A549 (cell line): ENCODE measurements at regions not wholly inside any gene's neighbourhood (a gene's known extent, or its start where the extent isn't known, plus 50 kb on each side); places are given as distances from the start of the nearest gene placed in this dataset.

Experiments used
- ATAC-seq, 2 experiments: fragments of 200-7000 bp in 1 of 2; fragments of >200 bp in 1 of 2; cut with Nextera tagmentation in 1 of 2; cut with Tn5 transposase in 1 of 2; 3 replicates each; pipeline versions ENCODE4 v1.8.0 to v1.9.1; 2018 to 2020; ENCODE audit warnings: mild to moderate bottlenecking in 1 of 2, moderate library complexity in 1 of 2
- CTCF ChIA-PET: fragments of 300-600 bp; sonication (Branson Sonifier 250); formaldehyde crosslinking; extraction: SDS; loops from one replicate; lab custom pipeline; 2021; ENCODE audit warnings: antibody characterized with exemption, inconsistent platforms; lab: Yijun Ruan, JAX
- POLR2A ChIA-PET: fragments of 350-600 bp; formaldehyde crosslinking; extraction: SDS; loops from one replicate; lab custom pipeline; 2021; ENCODE audit warnings: antibody characterized with exemption, inconsistent platforms; lab: Yijun Ruan, JAX
- DNase-seq, 2 experiments: peaks; one replicate each; pipeline versions ENCODE4 v3.0.0 to v3.0.0-alpha.2; 2011 to 2016; ENCODE audit warnings: low read depth in 1 of 2, low spot score in 1 of 2
- FAIRE-seq: peaks from 2 replicates; lab custom pipeline; 2011; peaks lifted over from hg19 to GRCh38; lab: Jason Lieb, UNC
- H3K27ac ChIP-seq, 2 experiments: fragments of >200 bp; sonication (Bioruptor Twin); formaldehyde crosslinking; 3 replicates each; pipeline ENCODE4 v1.5.1; 2016 to 2017
- H3K4me1 ChIP-seq: fragments of >200 bp; sonication (Bioruptor Twin); formaldehyde crosslinking; 3 replicates; pipeline ENCODE4 v1.6.1; 2016
- H3K4me2 ChIP-seq: fragments of >200 bp; sonication (Bioruptor Twin); formaldehyde crosslinking; 3 replicates; pipeline ENCODE4 v1.6.1; 2016
- H3K4me3 ChIP-seq: fragments of >200 bp; sonication (Bioruptor Twin); formaldehyde crosslinking; 3 replicates; pipeline ENCODE4 v1.5.1; 2016
- H3K9me3 ChIP-seq: fragments of >200 bp; sonication (Bioruptor Twin); formaldehyde crosslinking; 3 replicates; pipeline ENCODE4 v1.6.1; 2016
- CBX2 ChIP-seq: fragments of 200-600 bp; sonication (generic); IDR thresholded peaks from 2 replicates; pipeline ENCODE4 v1.6.1; 2016; ENCODE audit warnings: low read depth, mild to moderate bottlenecking, borderline replicate concordance
- CEBPB ChIP-seq, 2 experiments: fragments of >200 bp in 1 of 2; sonication (Bioruptor Twin) in 1 of 2; formaldehyde crosslinking in 1 of 2; IDR thresholded peaks; 2 replicates each; pipeline ENCODE4 v1.6.1; 2012 to 2016
- CHD4 ChIP-seq: fragments of 200-600 bp; sonication (generic); IDR thresholded peaks from 2 replicates; pipeline ENCODE4 v1.6.1; 2016; ENCODE audit warnings: antibody characterized with exemption, mild to moderate bottlenecking, borderline replicate concordance
- EHF ChIP-seq: fragments of 250-450 bp; sonication (Bioruptor Pico); IDR thresholded peaks from 2 replicates; pipeline ENCODE4 v1.5.0; 2020; ENCODE audit warnings: mild to moderate bottlenecking
- EP300 ChIP-seq, 2 experiments: fragments of >200 bp; sonication (Bioruptor Twin); formaldehyde crosslinking; IDR thresholded peaks; 2 replicates in 1 of 2; 3 replicates in 1 of 2; pipeline ENCODE4 v1.6.1; 2016 to 2017
- ESRRA ChIP-seq: fragments of 150-350 bp; IDR thresholded peaks from 2 replicates; pipeline ENCODE4 v1.6.1; 2014; ENCODE audit warnings: mild to moderate bottlenecking, low read length, borderline replicate concordance
- FOSB ChIP-seq: fragments of 250-450 bp; sonication (Bioruptor Pico); IDR thresholded peaks from 2 replicates; pipeline ENCODE4 v1.5.0; 2020; ENCODE audit warnings: mild to moderate bottlenecking, moderate library complexity
- FOSL2 ChIP-seq, 2 experiments: fragments of 450-650 bp in 1 of 2; fragments of >200 bp in 1 of 2; sonication (Bioruptor Twin) in 1 of 2; formaldehyde crosslinking; IDR thresholded peaks; 2 replicates each; pipeline versions ENCODE4 v1.5.0 to v1.6.1; 2016 to 2020; ENCODE audit warnings: mild to moderate bottlenecking in 1 of 2, moderate library complexity in 1 of 2
- GATA3 ChIP-seq: IDR thresholded peaks from 2 replicates; pipeline ENCODE4 v1.6.1; 2012; ENCODE audit warnings: borderline replicate concordance
- HEYL ChIP-seq: fragments of 250-450 bp; sonication (Bioruptor Pico); IDR thresholded peaks from 2 replicates; pipeline ENCODE4 v1.8.0; 2021; ENCODE audit warnings: mild to moderate bottlenecking, moderate library complexity
- HOXB5 ChIP-seq: fragments of 250-450 bp; sonication (Bioruptor Pico); IDR thresholded peaks from 2 replicates; pipeline ENCODE4 v1.5.0; 2020; ENCODE audit warnings: mild to moderate bottlenecking, moderate library complexity
- JUNB ChIP-seq: fragments of >200 bp; sonication (Bioruptor Twin); formaldehyde crosslinking; IDR thresholded peaks from 2 replicates; pipeline ENCODE4 v1.6.1; 2016
- MAFK ChIP-seq: fragments of 450-650 bp; IDR thresholded peaks from 2 replicates; pipeline ENCODE4 v1.6.1; 2014; ENCODE audit not compliant: partially characterized antibody
- MYC ChIP-seq: IDR thresholded peaks from 2 replicates; pipeline ENCODE4 v1.6.1; 2012; ENCODE audit warnings: mild to moderate bottlenecking, inconsistent platforms, low read length, improper control_type of control experiment, borderline replicate concordance
- PHF8 ChIP-seq: fragments of 200-600 bp; sonication (generic); IDR thresholded peaks from 2 replicates; pipeline ENCODE4 v1.6.1; 2016; ENCODE audit warnings: low read depth, mild to moderate bottlenecking, antibody characterized with exemption, moderate library complexity, borderline replicate concordance
- POLR2AphosphoS2 ChIP-seq: conservative IDR thresholded peaks from 2 replicates; pipeline ENCODE4 v1.6.1; 2012; ENCODE audit warnings: low read length, improper control_type of control experiment, inconsistent platforms
- RARB ChIP-seq: fragments of 250-450 bp; sonication (Bioruptor Pico); IDR thresholded peaks from 2 replicates; pipeline ENCODE4 v1.8.0; 2021; ENCODE audit warnings: mild to moderate bottlenecking, moderate library complexity
- SMC3 ChIP-seq: fragments of >200 bp; sonication (Bioruptor Twin); formaldehyde crosslinking; IDR thresholded peaks from 3 replicates; pipeline ENCODE4 v1.6.1; 2018; ENCODE audit warnings: inconsistent platforms
- ZFP36 ChIP-seq: fragments of 450-650 bp; IDR thresholded peaks from 2 replicates; pipeline ENCODE4 v1.6.1; 2014; ENCODE audit warnings: borderline replicate concordance; ENCODE audit not compliant: partially characterized antibody
- ZSCAN20 ChIP-seq: fragments of 250-450 bp; sonication (Bioruptor Pico); IDR thresholded peaks from 2 replicates; pipeline ENCODE4 v1.8.0; 2022; ENCODE audit warnings: mild to moderate bottlenecking, moderate library complexity
- WGBS: methylation state at CpG from one replicate; pipeline ENCODE4 v1.1.6; 2017; ENCODE audit errors: missing lambda C conversion rate; 5-methylcytosine and 5-hydroxymethylcytosine counted together
- TF ChIP-seq, protein P1 (sequence below): IDR thresholded peaks from 2 replicates; pipeline ENCODE4 v1.6.1; 2012
- TF ChIP-seq, protein P2 (sequence below): fragments of 250-450 bp; sonication (Bioruptor Pico); IDR thresholded peaks from 2 replicates; pipeline ENCODE4 v1.5.0; 2021; ENCODE audit warnings: mild to moderate bottlenecking, moderate library complexity, borderline replicate concordance
- TF ChIP-seq, protein P3 (sequence below): fragments of >200 bp; sonication (Bioruptor Twin); formaldehyde crosslinking; IDR thresholded peaks from 3 replicates; pipeline ENCODE4 v1.5.1; 2016
- TF ChIP-seq, protein P4 (sequence below): fragments of 150-350 bp; IDR thresholded peaks from 2 replicates; pipeline ENCODE4 v1.6.1; 2014; ENCODE audit warnings: low read depth, mild to moderate bottlenecking, low read length

DNA sequence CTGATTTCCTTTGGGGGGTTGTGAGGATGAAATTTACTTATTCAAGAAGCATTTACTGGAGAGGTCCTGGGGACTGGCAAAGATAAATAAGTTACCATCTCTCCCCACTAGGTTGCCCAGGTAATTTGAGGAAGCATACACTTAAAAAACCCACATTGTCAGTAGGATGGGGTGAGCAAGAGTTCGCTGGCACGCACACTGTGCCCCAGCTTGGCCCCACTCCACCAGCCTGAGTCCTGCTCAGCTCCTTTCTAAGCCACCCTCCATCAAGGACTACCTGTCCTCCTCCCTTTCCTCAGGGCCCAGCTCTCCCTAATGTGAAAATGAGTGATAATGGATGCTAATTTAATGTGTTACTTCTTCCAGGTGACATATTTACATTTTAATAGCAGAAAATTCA, 216.5 kb upstream of the PLET1 start:
- ChIA-PET CTCF (no interaction called here), POLR2A (no interaction called here)
- TF ChIP-seq MYC (no peak), MAFK (no peak), FOSL2 (IDR thresholded peaks at IDR 0.05) (no peak), FOSL2 (CRISPR knock-in tag; IDR thresholded peaks at IDR 0.05) (no peak), EP300 (IDR thresholded peaks at IDR 0.05) (no peak)
- TF ChIP-seq, protein P1, sequence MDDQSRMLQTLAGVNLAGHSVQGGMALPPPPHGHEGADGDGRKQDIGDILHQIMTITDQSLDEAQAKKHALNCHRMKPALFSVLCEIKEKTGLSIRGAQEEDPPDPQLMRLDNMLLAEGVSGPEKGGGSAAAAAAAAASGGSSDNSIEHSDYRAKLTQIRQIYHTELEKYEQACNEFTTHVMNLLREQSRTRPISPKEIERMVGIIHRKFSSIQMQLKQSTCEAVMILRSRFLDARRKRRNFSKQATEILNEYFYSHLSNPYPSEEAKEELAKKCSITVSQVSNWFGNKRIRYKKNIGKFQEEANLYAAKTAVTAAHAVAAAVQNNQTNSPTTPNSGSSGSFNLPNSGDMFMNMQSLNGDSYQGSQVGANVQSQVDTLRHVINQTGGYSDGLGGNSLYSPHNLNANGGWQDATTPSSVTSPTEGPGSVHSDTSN, result no peak
- H3K27ac ChIP-seq, result no peak overlapping the region
- no peak for ATAC-seq
- no peak for DNase-seq
- H3K4me3 ChIP-seq, result no peak overlapping the region
- FAIRE-seq, result no peak
- H3K4me2 ChIP-seq, result no peak overlapping the region
- H3K4me1 ChIP-seq, result no peaks in the 10 kb centered on the region
- 45% methylated on average over 2 of the region's 2 CpGs for WGBS
- H3K9me3 ChIP-seq, result no peaks in the 10 kb centered on the region

GRCh38 chr11:112477581-112478317, 217.1 kb upstream of the PLET1 start:
- Histone ChIP-seq H3K4me2 (no peak overlapping the region), H3K4me3 (no peak overlapping the region), H3K9me3 (no peaks in the 10 kb centered on the region), H3K4me1 (no peaks in the 10 kb centered on the region), H3K27ac (no peak overlapping the region)
- DNase-seq, result no peak
- TF ChIP-seq FOSB (no peak), FOSL2 (IDR thresholded peaks at IDR 0.05) (no peak), FOSL2 (CRISPR knock-in tag; IDR thresholded peaks at IDR 0.05) (no peak), CHD4 (no peak), ESRRA (no peak), PHF8 (no peak), CBX2 (no peak)
- TF ChIP-seq, protein P2, sequence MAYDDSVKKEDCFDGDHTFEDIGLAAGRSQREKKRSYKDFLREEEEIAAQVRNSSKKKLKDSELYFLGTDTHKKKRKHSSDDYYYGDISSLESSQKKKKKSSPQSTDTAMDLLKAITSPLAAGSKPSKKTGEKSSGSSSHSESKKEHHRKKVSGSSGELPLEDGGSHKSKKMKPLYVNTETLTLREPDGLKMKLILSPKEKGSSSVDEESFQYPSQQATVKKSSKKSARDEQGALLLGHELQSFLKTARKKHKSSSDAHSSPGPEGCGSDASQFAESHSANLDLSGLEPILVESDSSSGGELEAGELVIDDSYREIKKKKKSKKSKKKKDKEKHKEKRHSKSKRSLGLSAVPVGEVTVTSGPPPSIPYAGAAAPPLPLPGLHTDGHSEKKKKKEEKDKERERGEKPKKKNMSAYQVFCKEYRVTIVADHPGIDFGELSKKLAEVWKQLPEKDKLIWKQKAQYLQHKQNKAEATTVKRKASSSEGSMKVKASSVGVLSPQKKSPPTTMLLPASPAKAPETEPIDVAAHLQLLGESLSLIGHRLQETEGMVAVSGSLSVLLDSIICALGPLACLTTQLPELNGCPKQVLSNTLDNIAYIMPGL (CRISPR knock-in tag), result no peak
- TF ChIP-seq, protein P3, sequence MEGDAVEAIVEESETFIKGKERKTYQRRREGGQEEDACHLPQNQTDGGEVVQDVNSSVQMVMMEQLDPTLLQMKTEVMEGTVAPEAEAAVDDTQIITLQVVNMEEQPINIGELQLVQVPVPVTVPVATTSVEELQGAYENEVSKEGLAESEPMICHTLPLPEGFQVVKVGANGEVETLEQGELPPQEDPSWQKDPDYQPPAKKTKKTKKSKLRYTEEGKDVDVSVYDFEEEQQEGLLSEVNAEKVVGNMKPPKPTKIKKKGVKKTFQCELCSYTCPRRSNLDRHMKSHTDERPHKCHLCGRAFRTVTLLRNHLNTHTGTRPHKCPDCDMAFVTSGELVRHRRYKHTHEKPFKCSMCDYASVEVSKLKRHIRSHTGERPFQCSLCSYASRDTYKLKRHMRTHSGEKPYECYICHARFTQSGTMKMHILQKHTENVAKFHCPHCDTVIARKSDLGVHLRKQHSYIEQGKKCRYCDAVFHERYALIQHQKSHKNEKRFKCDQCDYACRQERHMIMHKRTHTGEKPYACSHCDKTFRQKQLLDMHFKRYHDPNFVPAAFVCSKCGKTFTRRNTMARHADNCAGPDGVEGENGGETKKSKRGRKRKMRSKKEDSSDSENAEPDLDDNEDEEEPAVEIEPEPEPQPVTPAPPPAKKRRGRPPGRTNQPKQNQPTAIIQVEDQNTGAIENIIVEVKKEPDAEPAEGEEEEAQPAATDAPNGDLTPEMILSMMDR, result no peak
- TF ChIP-seq, protein P4, sequence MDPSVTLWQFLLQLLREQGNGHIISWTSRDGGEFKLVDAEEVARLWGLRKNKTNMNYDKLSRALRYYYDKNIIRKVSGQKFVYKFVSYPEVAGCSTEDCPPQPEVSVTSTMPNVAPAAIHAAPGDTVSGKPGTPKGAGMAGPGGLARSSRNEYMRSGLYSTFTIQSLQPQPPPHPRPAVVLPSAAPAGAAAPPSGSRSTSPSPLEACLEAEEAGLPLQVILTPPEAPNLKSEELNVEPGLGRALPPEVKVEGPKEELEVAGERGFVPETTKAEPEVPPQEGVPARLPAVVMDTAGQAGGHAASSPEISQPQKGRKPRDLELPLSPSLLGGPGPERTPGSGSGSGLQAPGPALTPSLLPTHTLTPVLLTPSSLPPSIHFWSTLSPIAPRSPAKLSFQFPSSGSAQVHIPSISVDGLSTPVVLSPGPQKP, result no peak
- FAIRE-seq, result no peak
- WGBS, result 40% methylated on average over 5 of the region's 6 CpGs
- no peak for ATAC-seq
- CTCF ChIA-PET, result no interaction called here
- POLR2A ChIA-PET, result no interaction called here

GRCh38 chr11:112478806-112479205, 218.1 kb upstream of the PLET1 start:
- POLR2A ChIA-PET, result no interaction called here
- Histone ChIP-seq H3K4me1 (no peaks in the 10 kb centered on the region), H3K9me3 (no peaks in the 10 kb centered on the region), H3K4me3 (no peak overlapping the region), H3K27ac (no peak overlapping the region), H3K4me2 (no peak overlapping the region)
- CTCF ChIA-PET, result no interaction called here
- DNase-seq, result no peak
- WGBS, result 78% methylated on average over 4 of the region's 4 CpGs
- ATAC-seq, result no peak
- no peak for FAIRE-seq
- no peak for TF ChIP-seq HEYL (CRISPR knock-in tag)
- TF ChIP-seq HOXB5 (CRISPR knock-in tag), result no peak
- TF ChIP-seq EHF (CRISPR knock-in tag), result no peak
- TF ChIP-seq ZSCAN20 (CRISPR knock-in tag), result no peak
- no peak for TF ChIP-seq SMC3
- TF ChIP-seq ESRRA, result no peak
- no peak for TF ChIP-seq ZFP36
- TF ChIP-seq CEBPB (IDR thresholded peaks at IDR 0.05), result no peak
- no peak for TF ChIP-seq GATA3
- no peak for TF ChIP-seq POLR2AphosphoS2
- TF ChIP-seq, protein P1, result no peak
- no peak for TF ChIP-seq JUNB
- no peak for TF ChIP-seq CBX2
- TF ChIP-seq FOSB, result no peak
- TF ChIP-seq, protein P4, result no peak
- no peak for TF ChIP-seq RARB (CRISPR knock-in tag)
